AG08396 (cell line): ENCODE measurements at regions not wholly inside any gene's neighbourhood (a gene's known extent, or its start where the extent isn't known, plus 50 kb on each side); places are given as distances from the start of the nearest gene placed in this dataset.
"Not testable (repeated sequence)": the region's sequence is repeated elsewhere in the genome, so short reads cannot be mapped to it uniquely, and the experiment has no call there.

Experiments
- DNase-seq: peaks from one replicate; pipeline ENCODE4 v3.0.0; 2012; ENCODE audit warnings: low spot score, mixed read lengths

DNA sequence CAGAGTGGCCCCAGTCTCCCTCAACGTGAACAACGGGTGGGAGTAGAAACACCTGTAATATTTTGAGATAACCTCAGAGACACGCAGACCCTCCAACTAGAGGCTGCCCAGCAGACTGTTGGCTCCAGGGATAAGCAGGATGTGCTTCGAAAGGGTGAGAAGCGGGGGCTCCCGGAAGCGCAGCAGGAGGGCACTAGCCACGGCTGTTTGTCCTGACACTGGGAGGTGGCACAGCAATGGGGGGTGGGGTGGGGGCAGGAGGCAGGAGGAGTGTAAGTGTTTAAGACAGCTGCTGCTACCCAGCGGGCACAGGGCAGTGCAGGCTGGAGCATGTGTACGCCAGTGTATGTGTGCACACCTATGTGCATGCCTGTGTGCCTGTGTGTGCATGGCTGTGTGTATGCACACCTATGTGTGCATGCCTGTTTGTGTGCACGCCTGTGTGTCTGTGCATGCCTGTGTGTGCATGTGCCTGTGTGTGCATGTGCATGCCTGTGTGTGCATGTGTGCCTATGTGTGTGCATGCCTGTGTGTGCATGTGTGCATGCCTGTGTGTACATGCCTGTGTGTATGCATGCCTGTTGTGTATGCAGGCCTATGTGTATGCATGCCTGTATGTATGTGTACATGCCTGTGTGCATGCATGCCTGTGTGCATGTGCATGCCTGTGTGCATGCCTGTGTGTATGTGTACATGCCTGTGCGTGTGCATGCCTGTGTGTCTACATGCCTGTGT lies 154.7 kb downstream of the SHANK2 start:
- DNase-seq: no peak

DNA sequence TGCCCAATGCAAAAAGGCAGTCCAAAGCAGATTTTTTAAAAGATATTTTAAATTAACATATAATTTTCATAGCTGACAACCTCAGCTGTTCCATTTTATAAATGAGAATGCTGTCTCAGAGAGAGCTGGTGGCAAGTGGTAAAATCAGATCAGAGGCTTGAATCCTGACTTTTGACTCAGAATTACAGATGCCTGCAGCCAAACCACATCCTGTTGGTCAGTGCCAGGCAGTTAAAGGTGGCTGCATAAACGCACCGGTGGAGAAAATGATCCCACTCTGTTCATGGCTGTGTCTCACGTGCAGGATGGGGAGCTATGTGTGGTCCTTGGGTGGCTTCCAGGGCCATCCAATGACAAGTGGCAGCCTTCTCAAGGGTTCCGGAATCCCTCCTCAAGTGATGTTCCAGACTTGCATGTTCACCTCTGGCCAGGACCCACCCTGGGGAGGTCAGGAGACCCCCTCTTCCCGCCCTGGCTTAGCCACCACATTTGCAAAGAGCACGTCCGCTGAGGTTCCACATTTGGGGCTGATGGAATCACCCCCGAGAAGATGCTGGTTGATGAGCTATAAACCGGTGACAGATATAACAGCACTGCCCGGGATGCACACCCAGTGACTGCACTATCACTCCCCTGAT lies 155.5 kb downstream of the SHANK2 start:
- DNase-seq: peak; percentile 65

DNA sequence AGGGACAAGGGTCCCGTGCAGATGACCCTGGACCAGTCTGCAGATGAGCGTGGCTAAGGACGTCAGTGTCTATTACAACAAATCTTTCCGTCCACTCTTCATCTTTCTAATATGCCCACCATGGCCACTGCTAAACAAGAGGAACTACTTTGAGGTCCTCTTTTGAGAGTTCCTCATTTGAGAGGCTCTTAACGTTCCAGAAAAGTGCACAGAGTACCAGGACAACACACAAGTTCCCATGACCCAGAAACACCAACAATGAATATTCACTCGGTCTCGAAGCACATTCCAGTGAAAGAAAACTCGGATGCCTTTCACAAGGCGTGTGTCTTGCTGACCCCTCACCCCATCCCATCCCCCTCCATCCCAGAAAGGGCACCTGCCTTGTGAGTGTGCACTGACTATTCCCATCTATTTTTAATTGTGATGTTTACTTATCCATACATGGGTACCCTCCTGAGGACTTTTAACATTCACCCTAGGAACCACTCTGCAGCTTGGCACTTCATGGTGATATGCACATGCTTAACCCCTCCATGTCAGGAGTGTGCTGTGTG lies 157.0 kb downstream of the SHANK2 start:
- DNase-seq: no peak

DNA sequence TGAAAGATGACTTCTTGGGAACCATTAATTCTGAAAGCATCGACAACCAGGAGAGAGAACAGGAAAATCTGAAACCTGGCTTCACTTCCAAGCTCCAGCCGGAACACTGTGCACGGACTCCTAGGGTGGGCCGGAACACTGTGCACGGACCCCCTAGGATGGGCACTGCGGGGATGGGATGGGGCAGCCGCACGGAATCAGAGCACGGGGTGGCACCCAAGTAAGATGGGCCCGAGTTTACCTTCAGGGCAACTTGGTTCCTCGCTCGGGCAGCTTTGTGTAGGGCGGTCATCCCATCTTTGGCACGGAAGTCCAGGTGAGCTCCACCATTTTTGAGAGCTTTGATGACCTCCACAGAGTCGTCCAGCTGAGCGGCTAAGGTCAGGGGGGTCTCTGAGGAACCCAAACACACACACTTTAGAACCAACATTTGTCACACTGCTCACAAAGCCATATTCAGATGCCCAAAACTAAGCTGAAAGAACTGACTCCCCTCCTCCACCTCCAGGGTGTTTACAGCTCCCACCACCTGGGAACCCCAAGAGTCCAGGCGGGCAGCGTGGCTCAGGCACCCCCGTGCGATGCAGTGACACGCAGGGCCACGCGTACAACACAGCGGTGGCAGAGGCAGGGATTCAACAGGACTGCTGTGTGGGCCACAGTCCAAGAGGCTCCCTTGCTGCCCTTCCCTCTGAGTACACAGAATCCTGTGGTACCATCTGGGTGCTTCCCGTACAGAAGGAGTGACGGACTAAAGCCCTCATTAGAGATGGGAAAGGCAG lies 157.9 kb downstream of the SHANK2 start:
- no peak for DNase-seq

DNA sequence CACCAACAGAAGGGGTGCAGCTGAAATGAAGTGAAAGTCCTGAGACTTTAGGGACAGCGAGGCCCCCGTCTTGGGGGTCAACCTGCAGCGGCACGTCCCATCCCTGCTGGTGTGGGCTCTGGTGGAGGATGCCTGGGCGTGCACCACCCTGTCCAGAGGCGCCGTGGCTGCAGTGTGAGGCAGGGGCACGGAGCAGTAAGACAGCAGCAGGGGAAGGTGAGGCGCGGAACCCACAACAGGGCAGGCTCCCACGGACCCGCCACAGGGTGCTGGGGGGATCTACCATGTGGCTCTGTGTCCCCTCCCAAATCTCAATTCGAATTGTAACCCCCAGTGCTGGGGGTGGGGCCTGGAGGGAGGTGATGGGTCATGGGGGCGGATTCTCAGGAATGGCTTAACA lies 158.6 kb downstream of the SHANK2 start:
- DNase-seq: no peak

DNA sequence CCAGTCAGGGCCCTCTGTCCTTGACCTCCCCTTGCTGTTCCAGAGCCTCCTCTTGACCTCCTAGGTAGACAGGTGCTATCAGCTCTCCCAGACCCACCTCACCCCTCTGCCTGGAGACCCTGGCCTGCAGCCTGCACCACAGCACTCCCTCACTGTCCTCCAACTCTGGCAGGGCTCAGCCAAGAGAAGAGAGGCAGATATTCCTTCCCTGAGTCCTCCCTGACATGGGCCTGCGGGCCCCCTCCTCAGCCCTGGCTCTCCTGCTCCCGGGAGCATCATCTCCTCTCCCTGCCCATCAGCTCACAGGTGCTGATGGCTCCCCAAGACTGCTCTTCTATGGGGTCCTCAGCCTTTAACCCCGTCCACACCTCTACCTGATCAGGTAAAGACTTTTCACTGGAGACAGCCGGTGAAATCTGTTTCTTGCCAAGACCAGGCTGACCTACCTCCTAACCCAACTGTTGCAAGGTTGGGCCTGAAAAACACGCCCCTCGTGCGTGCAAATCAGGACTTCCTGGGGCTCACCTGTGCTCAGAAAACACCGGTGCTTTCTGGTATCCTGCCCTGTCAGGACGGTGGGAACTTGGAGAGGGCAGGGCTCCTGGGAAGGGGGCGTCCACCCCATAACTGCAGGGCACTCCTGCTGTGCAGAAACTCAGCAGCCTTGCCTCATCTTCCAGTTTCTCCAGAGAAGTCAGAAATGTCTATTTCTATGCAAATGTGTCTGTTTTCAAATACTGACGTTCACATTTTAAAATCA lies 160.7 kb downstream of the SHANK2 start:
- no peak for DNase-seq

DNA sequence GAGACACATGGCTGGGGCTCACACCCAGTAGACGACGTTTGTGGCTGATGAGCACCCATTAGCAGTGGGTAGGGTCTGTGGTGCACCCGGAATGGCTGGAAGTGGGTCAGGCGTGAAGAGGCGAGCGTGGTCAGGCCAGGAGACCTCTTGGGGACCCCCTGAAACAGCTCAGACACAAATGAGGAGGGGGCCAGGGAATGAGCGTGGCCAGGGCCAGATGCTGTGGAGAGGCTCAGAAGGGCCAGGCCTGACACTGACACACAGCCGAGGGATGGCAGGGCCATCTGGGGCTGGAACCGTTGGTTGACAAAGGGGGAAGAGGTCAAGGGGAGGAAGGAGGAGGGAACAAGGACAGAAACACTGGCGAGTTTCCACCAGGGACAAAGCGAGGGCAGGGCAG lies 162.8 kb downstream of the SHANK2 start:
- no peak for DNase-seq

DNA sequence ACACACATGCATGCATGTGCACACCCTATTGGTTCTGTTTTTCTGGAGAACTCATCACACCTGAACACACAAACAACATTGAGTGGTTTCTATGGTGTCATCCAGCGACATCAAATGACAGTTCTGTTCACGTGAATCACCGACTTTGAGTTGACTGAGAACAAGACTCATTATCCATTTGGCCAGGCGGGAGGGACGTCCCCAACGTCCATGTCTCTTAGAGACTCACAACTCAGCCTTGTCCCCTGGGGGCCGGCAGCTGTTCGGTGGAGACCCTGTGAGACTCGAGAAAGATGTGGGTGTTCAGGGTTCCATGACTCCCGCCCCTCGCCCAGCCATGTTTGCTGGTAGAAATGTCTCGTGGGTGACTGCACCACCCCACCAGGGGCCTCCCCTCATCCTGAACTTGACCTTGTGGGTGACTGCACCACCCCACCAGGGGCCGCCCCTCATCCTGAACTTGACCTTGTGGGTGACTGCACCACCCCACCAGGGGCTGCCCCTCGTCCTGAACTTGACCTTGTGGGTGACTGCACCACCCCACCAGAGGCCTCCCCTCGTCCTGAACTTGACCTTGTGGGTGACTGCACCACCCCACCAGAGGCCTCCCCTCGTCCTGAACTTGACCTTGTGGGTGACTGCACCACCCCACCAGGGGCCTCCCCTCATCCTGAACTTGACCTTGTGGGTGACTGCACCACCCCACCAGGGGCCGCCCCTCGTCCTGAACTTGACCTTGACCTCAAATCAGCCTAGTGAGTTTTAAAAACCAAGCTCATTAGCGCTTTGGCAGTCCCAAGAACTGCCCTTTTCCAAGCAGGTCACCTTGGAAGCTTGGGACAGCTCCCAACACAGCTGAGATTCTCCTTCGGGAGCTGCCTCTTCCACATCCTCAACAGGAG lies 163.8 kb downstream of the SHANK2 start:
- not testable (repeated sequence) for DNase-seq

DNA sequence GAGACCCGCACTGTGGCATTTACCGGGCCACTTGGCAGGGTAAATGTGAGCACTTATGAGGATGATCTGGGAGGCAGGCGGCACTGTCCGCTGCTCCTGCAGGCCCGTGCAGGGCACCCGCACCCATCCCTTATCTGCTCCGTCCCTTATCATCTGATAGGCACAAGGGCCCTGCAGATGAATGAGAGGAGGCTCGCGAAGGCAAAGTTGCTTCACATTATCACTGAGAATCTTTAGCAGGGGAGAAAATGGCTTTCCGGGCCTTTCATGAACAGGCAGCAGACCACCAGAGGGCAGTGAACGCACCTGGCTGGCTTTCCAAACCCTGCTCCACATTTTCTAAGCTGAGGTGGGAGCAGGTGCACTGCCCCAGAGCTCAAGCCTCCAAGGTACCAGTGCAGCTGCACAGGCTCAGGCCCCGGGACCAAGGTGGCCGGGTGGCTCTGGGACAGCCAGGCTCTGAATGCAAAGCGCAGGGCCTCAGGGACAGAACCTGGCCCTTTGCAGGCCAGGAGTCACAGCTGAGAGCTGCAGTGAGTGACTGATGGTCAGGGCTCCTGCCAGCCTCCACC lies 165.6 kb downstream of the SHANK2 start:
- DNase-seq: peak; percentile 35

DNA sequence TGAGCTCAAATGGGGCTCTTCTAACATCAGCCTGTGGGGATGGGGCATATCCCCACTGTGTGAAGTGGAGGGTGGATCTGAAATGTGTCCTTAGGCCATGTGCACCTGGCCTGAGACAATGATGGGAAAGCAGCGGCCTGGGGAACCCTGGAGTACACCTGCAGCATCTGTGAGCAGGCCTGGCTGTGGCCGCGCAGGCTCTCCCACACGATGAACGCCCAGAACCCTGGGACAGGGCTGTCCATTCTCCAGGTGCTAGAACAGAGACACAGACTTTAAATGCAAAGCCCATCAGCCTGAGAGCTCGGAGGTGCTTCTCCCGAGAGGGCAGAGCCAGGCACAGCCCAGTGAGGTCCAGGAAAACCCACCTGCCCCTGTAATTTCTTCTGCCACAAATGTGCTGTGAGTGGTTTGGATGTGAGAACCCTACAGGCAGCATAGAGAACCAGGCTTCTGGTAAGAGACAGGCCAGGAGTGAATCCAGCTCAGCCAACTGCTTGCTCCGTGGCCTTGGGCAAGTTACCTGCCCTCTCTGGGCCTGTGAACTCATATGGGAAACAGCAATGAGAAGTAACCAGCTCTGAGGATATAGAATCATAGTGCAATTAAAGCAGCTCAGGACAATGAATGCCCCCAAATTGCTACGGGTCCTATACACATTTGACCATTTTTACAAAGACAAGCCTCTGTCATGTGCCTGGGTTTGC lies 167.9 kb downstream of the SHANK2 start:
- DNase-seq: no peak

DNA sequence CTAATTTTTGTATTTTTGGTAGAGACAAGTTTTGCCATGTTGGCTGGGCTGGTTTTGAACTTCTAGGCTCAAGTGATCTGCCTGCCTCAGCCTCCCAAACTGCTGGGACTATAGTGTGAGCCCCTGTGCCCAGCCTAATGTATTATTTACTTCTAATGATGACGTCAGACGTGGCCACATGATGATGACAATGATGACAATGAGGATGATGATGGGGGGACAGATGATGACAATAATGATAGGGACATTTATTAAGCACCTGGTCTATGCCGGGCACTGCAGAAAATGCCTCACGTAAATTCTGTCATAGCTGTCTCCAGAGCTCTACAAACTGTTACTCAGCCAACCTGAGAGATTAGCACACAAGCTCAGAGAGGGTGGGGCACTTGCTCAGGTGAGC lies 169.3 kb downstream of the SHANK2 start:
- no peak for DNase-seq

DNA sequence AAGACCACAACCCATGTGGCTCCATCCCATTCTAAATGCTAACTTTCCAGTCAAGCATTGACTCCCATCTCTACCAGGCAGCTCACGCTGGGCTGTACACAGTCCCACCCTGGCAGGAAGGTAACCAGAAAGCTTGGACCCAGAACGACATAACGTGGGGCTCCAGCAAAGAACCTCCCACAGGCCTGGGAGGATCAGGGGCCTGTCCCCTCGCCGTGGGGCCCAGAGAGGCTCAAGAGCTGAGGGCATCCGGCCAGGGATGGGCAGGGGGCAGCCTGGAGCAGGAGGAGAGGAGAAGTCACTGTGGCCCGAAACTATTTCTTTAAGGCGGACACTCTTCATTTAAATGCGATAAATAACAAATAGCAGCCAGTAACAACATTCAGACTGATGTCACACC lies 169.9 kb downstream of the SHANK2 start:
- no peak for DNase-seq

DNA sequence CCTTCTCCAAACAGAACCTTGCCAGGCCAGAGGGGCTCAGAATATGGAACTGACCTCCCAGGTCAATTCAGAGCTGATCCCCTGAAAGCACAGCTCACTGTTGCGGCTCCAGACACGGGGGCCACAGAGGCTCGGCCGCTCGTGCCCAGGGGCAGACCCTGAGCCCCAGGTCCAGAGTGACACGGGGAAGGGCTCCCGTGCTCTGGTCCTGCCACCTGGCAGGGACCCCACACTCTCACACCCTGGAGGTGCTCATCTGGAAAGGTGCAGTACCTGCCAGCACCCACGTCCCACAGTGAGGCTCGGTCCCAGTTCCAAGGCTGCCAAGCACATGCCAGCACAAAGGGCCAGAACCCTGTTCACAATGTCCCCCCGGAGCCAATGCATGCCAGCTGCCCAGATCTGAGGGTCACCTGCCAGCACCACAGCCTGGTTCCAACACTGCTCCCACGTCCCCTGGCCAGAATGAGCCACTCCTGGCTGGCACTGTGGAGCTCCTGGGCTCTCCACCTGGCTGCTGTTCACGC lies 170.6 kb downstream of the SHANK2 start:
- no peak for DNase-seq

DNA sequence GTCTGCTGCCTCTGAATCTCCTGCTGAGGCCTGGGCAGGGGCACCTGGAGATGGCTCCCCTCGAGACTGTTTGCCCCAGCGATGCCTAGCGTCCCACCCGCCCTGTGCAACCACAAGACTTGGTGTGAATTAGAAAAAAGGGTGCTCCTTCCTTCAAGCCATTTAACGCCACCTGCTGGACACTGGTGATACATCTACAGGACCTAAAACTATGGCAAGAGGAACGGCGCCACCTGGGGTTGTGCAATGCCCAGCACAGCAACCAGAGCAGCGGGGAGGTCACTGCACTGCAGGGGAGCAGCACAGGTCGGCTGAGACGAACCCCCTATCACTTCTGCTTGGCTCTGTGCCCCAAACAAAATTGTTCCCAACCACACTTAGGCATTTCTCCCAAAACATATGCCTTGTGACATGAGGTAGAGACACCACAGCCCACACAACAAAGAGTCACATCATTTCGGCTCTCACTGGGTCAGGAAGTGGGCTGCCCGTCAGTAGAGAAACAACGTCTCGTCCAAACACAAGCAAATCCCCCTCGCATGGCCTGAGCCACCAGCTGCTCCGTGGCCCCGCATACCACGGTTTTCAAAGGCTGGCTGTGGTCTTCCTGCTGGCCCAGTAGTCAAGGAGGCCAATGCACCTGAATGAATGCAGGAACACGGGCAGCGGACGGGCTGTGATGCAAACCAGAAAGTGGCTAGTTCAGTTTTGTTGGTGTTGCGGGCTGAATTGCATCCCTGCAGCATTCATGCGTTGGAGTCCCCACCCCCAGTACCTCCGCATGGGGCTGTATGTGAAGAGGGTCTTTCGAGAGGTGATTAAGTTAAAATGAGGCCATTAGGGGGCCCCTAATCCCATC lies 171.9 kb downstream of the SHANK2 start:
- peak; percentile 77 for DNase-seq

DNA sequence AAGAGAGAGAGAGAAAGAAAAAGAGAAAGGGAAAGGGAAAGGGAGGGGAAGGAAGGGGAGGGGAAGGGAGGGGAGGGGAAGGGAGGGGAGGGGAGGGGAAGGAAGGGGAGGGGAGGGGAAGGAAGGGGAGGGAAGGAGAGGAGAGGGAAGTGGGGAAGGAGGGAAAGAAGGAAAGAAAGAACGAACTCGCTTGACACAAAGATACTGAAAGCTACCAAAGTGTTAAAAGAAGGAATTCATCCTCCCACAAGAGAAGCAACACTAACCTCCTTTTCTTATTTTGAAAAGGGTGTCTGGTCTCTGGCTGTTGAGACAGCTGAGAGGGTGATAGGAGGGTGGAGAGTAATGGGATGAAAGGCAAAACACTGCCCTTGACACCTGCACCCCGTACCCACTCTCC lies 172.6 kb downstream of the SHANK2 start:
- DNase-seq: no peak

DNA sequence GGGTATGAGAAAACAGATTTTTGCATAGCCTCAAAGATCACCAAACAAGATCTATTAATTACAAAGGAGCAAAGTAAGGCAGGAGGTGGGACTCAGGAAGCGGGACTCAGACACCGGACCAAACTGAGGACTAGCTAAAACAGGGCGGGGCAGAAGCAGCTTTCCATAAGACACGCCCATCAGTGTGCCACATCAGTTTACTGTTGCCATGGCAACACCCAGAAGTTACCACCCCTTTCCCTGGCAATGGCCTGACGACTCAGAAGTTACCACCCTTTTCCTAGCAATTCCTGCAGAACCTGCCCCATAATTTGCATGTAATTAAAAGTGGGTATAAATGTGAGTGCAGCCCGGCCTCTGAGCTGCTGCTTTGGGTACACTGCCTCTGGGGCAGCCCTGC lies 173.9 kb downstream of the SHANK2 start:
- DNase-seq: no peak

DNA sequence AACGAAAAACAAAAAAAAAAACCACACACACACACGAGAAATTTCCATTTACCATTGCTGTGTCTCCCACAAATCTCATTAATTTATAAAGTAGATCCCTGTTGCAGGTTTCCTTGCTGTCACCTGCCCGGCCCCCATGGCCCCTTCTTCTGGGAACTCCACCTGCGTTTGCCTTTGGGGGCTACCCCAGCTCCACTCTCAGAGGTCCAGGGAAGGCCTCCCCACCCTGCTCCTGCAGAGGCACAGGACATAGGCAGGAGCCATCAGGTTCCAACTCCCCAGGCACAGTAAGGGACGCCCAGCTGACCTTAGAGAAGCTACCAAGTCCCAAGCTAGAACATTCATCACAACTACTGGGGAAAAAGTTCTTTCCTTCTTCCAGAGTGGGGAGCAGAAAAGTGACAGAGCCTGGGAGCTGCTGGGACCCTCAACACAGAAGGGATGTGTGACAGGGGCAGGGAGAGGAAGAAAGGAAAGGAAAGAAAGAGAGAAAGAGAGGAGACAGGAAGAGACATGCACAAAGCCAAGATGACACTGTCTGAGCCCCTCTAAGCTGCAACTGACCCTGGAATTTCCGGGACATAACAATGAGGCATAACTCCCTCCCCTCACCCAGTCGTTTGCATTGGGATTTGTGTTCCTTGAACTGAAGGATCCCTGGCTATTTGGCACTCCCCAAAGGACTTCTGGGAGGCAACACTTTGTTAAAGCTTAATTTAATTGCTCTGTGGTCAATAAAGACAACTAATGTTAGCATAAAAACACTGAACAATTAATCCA lies 175.7 kb downstream of the SHANK2 start:
- DNase-seq: no peak

DNA sequence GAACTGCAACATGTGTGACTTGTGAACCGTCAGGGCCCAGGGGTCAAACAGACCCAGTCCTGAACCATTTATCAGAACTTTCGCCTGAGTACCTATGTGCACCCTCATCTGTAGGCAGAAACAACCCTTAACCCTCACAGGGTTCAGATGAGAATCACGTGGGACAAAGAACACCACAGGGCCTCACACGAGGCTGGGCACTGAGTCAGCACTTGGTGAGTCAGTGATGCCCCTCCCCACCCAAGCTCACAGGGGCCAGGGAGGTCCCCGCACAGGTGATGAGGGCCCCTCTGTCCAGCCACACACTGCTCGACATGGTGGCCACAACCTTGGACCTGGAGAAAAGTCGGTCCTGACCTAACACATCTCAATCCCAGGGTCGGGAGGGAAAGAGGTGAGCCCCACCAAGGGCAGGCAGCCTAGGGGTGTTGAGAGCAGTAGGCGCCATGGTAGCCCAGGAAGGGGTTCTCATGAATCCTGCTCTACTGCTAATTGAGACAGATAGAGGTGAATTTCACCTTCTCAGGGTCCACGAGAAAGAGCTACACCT lies 176.4 kb downstream of the SHANK2 start:
- no peak for DNase-seq
